ENCODE measurements at regions not wholly inside any gene's neighbourhood (a gene's known extent, or its start where the extent isn't known, plus 50 kb on each side); places are given as distances from the start of the nearest gene placed in this dataset.

DNA sequence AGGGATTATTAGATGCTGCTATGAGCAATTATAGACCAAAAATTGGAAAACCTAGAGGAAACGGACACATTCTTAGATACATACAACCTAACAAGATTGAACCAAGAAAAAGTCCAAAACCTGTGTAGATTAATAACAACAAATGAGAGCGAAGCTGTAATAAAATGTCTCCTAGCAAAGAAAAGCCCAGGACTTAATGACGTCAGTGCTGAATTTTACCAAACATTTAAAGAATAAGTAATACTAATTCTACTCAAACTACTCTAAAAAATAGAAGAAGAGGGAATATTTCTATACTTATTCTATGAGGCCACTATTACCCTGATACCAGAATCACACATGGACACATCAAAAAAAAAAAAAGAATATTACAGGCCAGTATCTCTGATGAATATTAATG, 309.5 kb upstream of the ANO5 start:
- Histone ChIP-seq H3K4me2 (ENCODE audit: extremely low read depth, insufficient read depth, low read length) (no peak overlapping the region), H3K4me3 (replicated peaks in 1 of 4; ENCODE audit: control extremely low read depth in 1 of 4, insufficient read depth in 1 of 4, low read depth in 3 of 4, low read length in 4 of 4) (no peak overlapping the region), H3K27me3 (ENCODE audit: control insufficient read depth, insufficient read depth, low read length) (no peaks in the 10 kb centered on the region), H3K4me1 (ENCODE audit: control insufficient read depth, extremely low read depth, insufficient read depth, low read length) (no peaks in the 10 kb centered on the region), H3K36me3 (ENCODE audit: control insufficient read depth, insufficient read depth, low read length) (no peaks in the 10 kb centered on the region), H3K9ac (ENCODE audit: insufficient read depth, low read length) (no peak overlapping the region), H3K79me2 (ENCODE audit: control insufficient read depth, insufficient read depth, low read length) (no peaks in the 10 kb centered on the region), H3K27ac (ENCODE audit: insufficient read depth, low read length) (no peak overlapping the region), H4K20me1 (ENCODE audit: control insufficient read depth, extremely low read depth, insufficient read depth, low read length) (no peaks in the 10 kb centered on the region), H2AFZ (ENCODE audit: low read length) (no peak overlapping the region), H3K9me3 (ENCODE audit: control insufficient read depth, insufficient read depth, low read depth, low read length) (no peaks in the 10 kb centered on the region)
- no peak for DNase-seq (ENCODE audit: low read depth in 2 of 2)
- TF ChIP-seq CTCF (conservative IDR thresholded peaks at IDR 0.05 in 1 of 2, IDR thresholded peaks at IDR 0.05 in 1 of 2; ENCODE audit: low read depth in 1 of 2, low read length in 2 of 2) (no peak), EZH2 (IDR thresholded peaks at IDR 0.05; ENCODE audit: low read length, missing control alignments) (no peak)

GRCh38 chr11:21888814-21889213, 304.1 kb upstream of the ANO5 start:
- H3K36me3 ChIP-seq (ENCODE audit: control insufficient read depth, insufficient read depth, low read length) = no peaks in the 10 kb centered on the region
- no peaks in the 10 kb centered on the region for H4K20me1 ChIP-seq (ENCODE audit: control insufficient read depth, extremely low read depth, insufficient read depth, low read length)
- no peak overlapping the region for H3K9ac ChIP-seq (ENCODE audit: insufficient read depth, low read length)
- no peak overlapping the region for H3K27ac ChIP-seq (ENCODE audit: insufficient read depth, low read length)
- TF ChIP-seq EZH2 (IDR thresholded peaks at IDR 0.05; ENCODE audit: low read length, missing control alignments) (no peak), CTCF (conservative IDR thresholded peaks at IDR 0.05 in 1 of 2, IDR thresholded peaks at IDR 0.05 in 1 of 2; ENCODE audit: low read depth in 1 of 2, low read length in 2 of 2) (no peak)
- H3K79me2 ChIP-seq (ENCODE audit: control insufficient read depth, insufficient read depth, low read length) = no peaks in the 10 kb centered on the region
- no peak overlapping the region for H3K4me3 ChIP-seq (replicated peaks in 1 of 4; ENCODE audit: control extremely low read depth in 1 of 4, insufficient read depth in 1 of 4, low read depth in 3 of 4, low read length in 4 of 4)
- no peaks in the 10 kb centered on the region for H3K4me1 ChIP-seq (ENCODE audit: control insufficient read depth, extremely low read depth, insufficient read depth, low read length)
- DNase-seq (ENCODE audit: low read depth in 2 of 2) = peak in 1 of 2 donors; percentile 1
- H2AFZ ChIP-seq (ENCODE audit: low read length) = no peak overlapping the region
- no peaks in the 10 kb centered on the region for H3K27me3 ChIP-seq (ENCODE audit: control insufficient read depth, insufficient read depth, low read length)
- H3K4me2 ChIP-seq (ENCODE audit: extremely low read depth, insufficient read depth, low read length) = no peak overlapping the region
- no peaks in the 10 kb centered on the region for H3K9me3 ChIP-seq (ENCODE audit: control insufficient read depth, insufficient read depth, low read depth, low read length)

GRCh38 chr11:21892736-21893564, 299.9 kb upstream of the ANO5 start:
- Histone ChIP-seq H3K4me1 (ENCODE audit: control insufficient read depth, extremely low read depth, insufficient read depth, low read length) (no peaks in the 10 kb centered on the region), H3K79me2 (ENCODE audit: control insufficient read depth, insufficient read depth, low read length) (no peaks in the 10 kb centered on the region), H3K4me3 (replicated peaks in 1 of 4; ENCODE audit: control extremely low read depth in 1 of 4, insufficient read depth in 1 of 4, low read depth in 3 of 4, low read length in 4 of 4) (no peak overlapping the region), H3K4me2 (ENCODE audit: extremely low read depth, insufficient read depth, low read length) (no peak overlapping the region), H3K36me3 (ENCODE audit: control insufficient read depth, insufficient read depth, low read length) (no peaks in the 10 kb centered on the region), H3K27me3 (ENCODE audit: control insufficient read depth, insufficient read depth, low read length) (no peaks in the 10 kb centered on the region), H3K9ac (ENCODE audit: insufficient read depth, low read length) (no peak overlapping the region), H3K9me3 (ENCODE audit: control insufficient read depth, insufficient read depth, low read depth, low read length) (no peaks in the 10 kb centered on the region), H4K20me1 (ENCODE audit: control insufficient read depth, extremely low read depth, insufficient read depth, low read length) (no peaks in the 10 kb centered on the region), H3K27ac (ENCODE audit: insufficient read depth, low read length) (no peak overlapping the region), H2AFZ (ENCODE audit: low read length) (no peak overlapping the region)
- TF ChIP-seq CTCF (conservative IDR thresholded peaks at IDR 0.05 in 1 of 2, IDR thresholded peaks at IDR 0.05 in 1 of 2; ENCODE audit: low read depth in 1 of 2, low read length in 2 of 2) (no peak), EZH2 (IDR thresholded peaks at IDR 0.05; ENCODE audit: low read length, missing control alignments) (no peak)
- no peak for DNase-seq (ENCODE audit: low read depth in 2 of 2)
